Stimulated activated CD8-positive, alpha-beta memory T cell treated with anti-CD3 and anti-CD28 coated beads, Interleukin-12 subunit alpha, Interleukin-12 subunit beta, amount 100 ng/mL, for 24 hours (primary cell): ENCODE measurements at regions not wholly inside any gene's neighbourhood (a gene's known extent, or its start where the extent isn't known, plus 50 kb on each side); places are given as distances from the start of the nearest gene placed in this dataset.
"Not testable (repeated sequence)": the region's sequence is repeated elsewhere in the genome, so short reads cannot be mapped to it uniquely, and the experiment has no call there.

Experiments
- DNase-seq: peaks from one replicate; pipeline ENCODE4 v3.0.0-alpha.2; 2020; ENCODE audit errors: extremely low read depth

- no peak for DNase-seq
These were observed 133.7 kb upstream of the ID2 start for GRCh38 chr2:8548065-8548618.

DNA sequence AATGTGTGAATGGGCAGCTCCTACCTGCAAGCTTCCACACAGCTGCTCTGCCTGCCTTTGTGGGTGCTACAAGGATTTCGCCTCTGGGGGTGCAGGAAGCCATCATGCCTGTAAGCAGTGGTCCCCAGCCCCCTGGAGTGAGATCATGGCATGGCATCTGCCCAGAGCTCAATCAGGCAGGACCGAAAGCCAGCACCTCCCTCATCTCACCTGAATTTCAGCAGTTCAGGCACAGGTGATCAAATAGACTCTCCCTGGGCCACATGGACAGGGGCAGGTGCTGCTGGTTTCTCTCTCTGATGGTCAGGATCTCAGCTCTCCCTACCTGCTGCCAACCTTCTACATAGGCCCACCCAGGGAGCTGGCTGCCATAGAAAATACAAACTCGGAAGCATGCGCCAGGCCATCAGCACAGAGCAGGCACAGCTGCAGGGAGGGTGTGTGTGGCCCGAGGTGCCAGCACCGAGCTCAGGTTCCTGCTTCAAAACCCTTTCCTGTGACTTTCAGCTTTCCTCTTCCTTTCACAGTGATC is 133.2 kb upstream of the ID2 start:
- DNase-seq: no peak

GRCh38 chr2:8549273-8549922 is 132.5 kb upstream of the ID2 start:
- DNase-seq: no peak

DNA sequence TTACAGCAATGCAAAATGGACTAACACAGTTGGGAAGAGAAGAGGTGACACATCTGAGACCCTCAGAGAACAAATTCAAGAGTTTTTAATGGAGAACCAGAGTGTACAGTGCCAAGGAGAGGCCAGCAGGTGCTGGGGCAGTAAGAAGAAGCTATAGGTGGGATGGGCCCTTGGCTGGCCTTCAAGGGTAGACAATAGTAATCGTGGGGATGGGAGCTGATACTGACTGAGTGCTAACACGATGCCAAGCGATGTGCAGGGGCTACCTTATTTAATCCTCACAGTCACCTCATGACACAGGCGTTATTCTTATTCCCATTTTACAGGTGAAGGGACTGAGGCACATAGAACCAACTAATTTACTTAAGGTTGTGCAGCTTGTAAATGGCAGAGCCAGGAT is 131.9 kb upstream of the ID2 start:
- DNase-seq: no peak

- DNase-seq: no peak
These were observed 131.4 kb upstream of the ID2 start for GRCh38 chr2:8550481-8550880.

- DNase-seq: no peak
These were observed 130.8 kb upstream of the ID2 start for GRCh38 chr2:8550937-8551621.

DNA sequence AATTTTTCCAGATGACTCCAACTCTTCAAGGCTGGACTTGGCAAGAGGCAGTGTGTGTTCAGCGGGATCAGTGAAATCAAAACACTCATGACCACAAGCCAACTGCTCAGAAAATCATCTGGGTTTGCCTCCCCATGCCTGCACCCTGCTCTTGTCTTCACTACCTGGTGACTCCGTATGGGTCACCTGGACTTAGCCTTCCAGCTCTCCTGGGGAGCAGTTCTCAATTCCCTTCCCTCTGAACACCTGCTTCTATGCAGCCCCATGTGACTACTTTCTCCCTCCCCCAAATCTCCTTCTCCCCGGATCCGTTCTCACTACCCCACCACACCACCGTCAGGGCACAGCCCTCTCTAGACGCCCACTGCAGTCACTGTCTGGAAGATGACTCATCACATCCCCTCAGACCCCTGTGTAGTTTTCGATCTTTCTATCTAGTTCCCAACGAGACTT is 130.2 kb upstream of the ID2 start:
- DNase-seq: no peak

- DNase-seq: no peak
These were observed 129.5 kb upstream of the ID2 start for GRCh38 chr2:8552293-8552801.

DNA sequence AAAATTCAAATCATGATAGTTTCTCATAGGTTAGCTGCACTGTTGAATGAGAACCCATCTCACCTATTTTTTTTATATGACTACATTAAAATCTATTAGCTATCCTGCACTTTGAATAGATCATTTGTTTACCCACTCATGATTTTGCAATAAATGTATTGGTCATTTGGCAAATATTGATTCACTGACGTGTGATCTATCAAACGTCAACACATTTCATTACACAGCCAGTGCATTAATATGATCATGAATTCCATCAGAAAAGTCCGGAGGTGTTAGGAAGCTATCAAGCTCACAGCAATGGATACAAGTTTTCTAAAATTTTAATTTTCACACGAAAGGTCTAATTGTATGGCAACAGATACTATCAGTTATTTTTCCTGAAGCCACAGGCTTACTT is 128.2 kb upstream of the ID2 start:
- DNase-seq: no peak

- DNase-seq: no peak
These were observed 127.5 kb upstream of the ID2 start for GRCh38 chr2:8554296-8554806.

DNA sequence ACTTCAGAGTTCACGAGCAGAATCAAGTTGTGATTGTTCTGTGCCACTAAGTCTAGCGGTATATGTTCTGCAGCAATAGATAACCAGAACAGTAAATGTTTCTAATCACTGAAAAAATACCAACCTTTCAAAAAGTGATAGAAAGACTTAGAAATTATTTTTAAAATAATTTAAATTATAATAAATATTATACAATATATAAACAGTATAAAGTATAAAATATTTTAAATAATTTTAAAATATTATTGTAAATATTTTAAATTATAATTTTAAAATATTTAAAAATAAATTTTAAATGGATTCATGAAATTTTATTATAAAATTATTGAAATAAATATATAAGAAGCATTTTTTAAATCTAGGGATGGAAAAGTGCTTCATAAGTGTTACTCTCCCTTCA is 126.3 kb upstream of the ID2 start:
- no peak for DNase-seq

- no peak for DNase-seq
These were observed 123.8 kb upstream of the ID2 start for GRCh38 chr2:8558096-8558495.

GRCh38 chr2:8558956-8559355 is 122.9 kb upstream of the ID2 start:
- DNase-seq: no peak

DNA sequence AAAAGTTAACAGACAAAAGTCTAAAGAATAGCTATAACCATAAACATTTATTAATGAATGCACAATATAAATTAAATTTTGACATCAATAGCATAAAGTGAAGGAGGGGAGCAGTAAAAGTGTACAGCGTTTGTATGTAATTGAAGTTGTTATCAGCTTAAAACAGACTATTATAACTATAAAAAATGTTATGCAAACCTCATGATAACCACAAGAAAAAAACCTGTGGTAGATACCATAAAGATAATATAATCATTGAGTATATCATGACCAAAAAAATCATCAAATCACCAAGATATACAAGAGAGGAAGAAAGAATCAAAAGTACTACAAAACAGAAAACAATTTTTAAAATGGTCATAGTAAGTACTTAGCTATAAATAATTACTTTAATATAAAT is 122.1 kb upstream of the ID2 start:
- no peak for DNase-seq

DNA sequence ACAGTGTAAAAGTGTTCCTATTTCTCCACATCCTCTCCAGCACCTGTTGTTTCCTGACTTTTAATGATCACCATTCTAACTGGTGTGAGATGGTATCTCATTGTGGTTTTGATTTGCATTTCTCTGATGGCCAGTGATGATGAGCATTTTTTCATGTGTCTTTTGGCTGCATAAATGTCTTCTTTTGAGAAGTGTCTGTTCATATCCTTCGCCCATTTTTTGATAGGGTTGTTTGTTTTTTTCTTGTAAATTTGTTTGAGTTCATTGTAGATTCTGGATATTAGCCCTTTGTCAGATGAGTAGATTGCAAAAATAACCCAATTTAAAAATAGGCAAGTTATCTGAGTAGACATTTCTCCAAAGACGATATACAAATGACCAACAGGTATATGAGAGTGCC is 120.2 kb upstream of the ID2 start:
- DNase-seq: not testable (repeated sequence)

- no peak for DNase-seq
These were observed 117.9 kb upstream of the ID2 start for GRCh38 chr2:8563814-8564474.

- DNase-seq: no peak
These were observed 117.4 kb upstream of the ID2 start for GRCh38 chr2:8564475-8564874.

- no peak for DNase-seq
These were observed 116.3 kb upstream of the ID2 start for GRCh38 chr2:8565399-8566154.

DNA sequence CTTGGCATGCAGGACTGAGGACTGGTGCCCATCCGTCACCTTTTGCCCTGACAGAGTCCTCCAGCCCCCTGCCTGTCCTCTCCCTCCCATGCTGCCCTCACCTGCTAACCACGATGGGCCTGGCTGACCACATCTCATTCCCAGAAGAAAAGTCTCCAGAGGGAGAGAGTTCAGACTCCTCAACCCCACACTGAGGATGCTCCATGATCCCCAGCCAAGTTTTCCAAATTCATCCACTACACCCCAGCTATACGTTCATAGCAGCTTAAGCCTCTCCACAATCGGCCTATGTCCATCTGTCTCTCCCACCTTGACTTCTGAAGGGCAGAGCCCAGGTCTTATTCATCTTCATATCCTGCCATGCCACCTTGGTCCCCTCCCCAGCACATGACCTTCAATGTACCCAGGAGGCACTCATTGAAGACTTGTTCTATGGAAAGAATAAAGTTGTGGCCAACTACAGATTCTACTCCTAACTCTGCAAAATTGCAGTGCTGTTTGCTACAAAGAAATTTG is 115.6 kb upstream of the ID2 start:
- no peak for DNase-seq

DNA sequence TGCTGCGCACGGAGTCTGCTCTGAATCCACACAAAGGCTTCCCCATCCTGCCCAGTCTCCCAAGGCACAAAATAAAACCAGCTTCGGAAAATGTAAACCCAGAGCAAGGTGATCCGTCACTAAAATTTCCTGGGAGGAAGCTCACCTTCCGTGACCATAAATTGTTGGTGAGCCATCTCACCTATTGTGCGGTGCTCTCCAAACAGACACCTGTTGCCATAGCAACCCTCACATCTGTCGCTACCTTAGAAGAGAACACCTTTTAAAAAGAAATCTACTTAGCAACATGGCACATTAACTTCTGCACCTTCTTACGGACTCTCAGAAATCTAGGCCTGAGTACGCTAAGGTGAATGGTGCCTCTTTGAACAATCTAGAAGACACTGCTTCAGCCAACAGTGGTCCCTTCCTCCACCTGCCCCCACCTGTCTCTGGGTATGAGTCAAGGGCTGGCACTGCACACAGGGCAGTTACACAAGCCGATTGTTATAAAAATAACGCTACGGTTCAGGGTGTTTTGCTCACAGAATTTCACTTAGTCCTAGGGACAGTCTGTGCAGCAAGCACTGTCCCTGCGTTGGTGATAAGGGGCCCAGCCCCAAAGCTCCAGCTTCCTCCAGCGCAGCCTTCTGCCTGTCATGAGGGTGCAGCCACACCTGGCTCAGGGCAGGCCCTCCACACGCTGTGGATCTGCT is 114.9 kb upstream of the ID2 start:
- no peak for DNase-seq
